Endothelial cell (in vitro differentiated cells): ENCODE measurements at regions not wholly inside any gene's neighbourhood (a gene's known extent, or its start where the extent isn't known, plus 50 kb on each side); places are given as distances from the start of the nearest gene placed in this dataset.
"Not testable (repeated sequence)": the region's sequence is repeated elsewhere in the genome, so short reads cannot be mapped to it uniquely, and the experiment has no call there.

ENCODE experiments used
- DNase-seq: peaks from one replicate; pipeline ENCODE4 v3.0.0; 2021; ENCODE audit warnings: low spot score
- H3K27ac Mint-ChIP-seq: one replicate; pipeline ENCODE4 v1.8.0; 2021; ENCODE audit warnings: mixed read lengths, inconsistent platforms; ENCODE audit not compliant: unreplicated experiment
- H3K27me3 Mint-ChIP-seq: one replicate; pipeline ENCODE4 v1.8.0; 2021; ENCODE audit warnings: mild to moderate bottlenecking, moderate library complexity, mixed read lengths, inconsistent platforms; ENCODE audit not compliant: unreplicated experiment
- H3K36me3 Mint-ChIP-seq: one replicate; pipeline ENCODE4 v1.8.0; 2021; ENCODE audit warnings: mild to moderate bottlenecking, low read depth, mixed read lengths, inconsistent platforms; ENCODE audit not compliant: unreplicated experiment
- H3K4me1 Mint-ChIP-seq: one replicate; pipeline ENCODE4 v1.8.0; 2021; ENCODE audit warnings: mild to moderate bottlenecking, mixed read lengths, inconsistent platforms; ENCODE audit not compliant: unreplicated experiment
- H3K4me3 Mint-ChIP-seq: one replicate; pipeline ENCODE4 v1.8.0; 2021; ENCODE audit warnings: mild to moderate bottlenecking, mixed read lengths, inconsistent platforms; ENCODE audit not compliant: unreplicated experiment
- H3K9me3 Mint-ChIP-seq: one replicate; pipeline ENCODE4 v1.8.0; 2021; ENCODE audit warnings: mixed read lengths, inconsistent platforms; ENCODE audit not compliant: unreplicated experiment
- TF ChIP-seq, protein P1 (sequence below): fragments of 200-600 bp; sonication (generic); IDR thresholded peaks from one replicate; pipeline ENCODE4 v1.5.0; 2021; ENCODE audit warnings: antibody characterized with exemption; ENCODE audit not compliant: unreplicated experiment

DNA sequence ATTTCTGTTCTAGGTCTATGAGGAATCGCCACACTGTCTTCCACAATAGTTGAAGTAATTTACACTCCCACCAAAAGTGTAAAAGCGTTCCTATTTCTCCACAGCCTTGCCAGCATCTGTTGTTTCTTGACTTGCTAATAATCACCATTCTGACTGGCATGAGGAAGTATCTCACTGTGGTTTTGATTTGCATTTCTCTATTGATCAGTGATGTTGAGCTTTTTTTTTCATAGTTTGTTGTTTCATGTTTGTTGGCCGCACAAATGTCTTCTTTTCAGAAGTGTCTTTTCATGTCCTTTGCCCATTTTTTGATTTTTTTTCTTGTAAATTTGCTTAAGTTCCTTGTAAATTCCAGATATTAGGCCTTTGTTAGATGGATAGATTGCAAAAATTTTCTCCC is 867.1 kb downstream of the DTWD2 start:
- Mint-ChIP-seq H3K4me3 (no peak overlapping the region), H3K36me3 (no peaks in the 10 kb centered on the region), H3K9me3 (no peaks in the 10 kb centered on the region), H3K27me3 (no peaks in the 10 kb centered on the region), H3K27ac (no peak overlapping the region), H3K4me1 (no peaks in the 10 kb centered on the region)
- TF ChIP-seq, protein P1, sequence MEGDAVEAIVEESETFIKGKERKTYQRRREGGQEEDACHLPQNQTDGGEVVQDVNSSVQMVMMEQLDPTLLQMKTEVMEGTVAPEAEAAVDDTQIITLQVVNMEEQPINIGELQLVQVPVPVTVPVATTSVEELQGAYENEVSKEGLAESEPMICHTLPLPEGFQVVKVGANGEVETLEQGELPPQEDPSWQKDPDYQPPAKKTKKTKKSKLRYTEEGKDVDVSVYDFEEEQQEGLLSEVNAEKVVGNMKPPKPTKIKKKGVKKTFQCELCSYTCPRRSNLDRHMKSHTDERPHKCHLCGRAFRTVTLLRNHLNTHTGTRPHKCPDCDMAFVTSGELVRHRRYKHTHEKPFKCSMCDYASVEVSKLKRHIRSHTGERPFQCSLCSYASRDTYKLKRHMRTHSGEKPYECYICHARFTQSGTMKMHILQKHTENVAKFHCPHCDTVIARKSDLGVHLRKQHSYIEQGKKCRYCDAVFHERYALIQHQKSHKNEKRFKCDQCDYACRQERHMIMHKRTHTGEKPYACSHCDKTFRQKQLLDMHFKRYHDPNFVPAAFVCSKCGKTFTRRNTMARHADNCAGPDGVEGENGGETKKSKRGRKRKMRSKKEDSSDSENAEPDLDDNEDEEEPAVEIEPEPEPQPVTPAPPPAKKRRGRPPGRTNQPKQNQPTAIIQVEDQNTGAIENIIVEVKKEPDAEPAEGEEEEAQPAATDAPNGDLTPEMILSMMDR, result no peak
- no peak for DNase-seq

DNA sequence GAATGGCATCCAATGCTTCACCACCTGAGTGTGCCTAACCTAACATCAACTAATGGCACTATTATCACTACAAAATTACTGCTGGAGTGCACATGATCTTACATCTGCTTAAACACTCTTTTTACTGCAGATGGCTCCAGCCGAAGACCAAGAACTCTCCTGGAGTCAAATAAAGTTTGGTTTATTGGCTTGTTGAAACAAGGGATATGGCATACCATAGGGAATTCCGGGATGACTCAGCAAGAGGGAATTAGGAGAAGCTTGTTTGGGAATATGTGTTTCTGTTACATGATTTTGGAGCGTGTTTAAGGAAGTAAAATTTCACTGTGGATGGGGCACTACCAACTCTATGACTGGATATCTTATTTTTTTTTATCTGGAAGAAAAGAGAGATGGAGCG is 872.6 kb downstream of the DTWD2 start:
- Mint-ChIP-seq H3K4me3 (no peak overlapping the region), H3K9me3 (no peaks in the 10 kb centered on the region), H3K27ac (no peak overlapping the region), H3K4me1 (no peaks in the 10 kb centered on the region), H3K36me3 (no peaks in the 10 kb centered on the region), H3K27me3 (no peaks in the 10 kb centered on the region)
- DNase-seq, result no peak
- TF ChIP-seq, protein P1, result no peak

DNA sequence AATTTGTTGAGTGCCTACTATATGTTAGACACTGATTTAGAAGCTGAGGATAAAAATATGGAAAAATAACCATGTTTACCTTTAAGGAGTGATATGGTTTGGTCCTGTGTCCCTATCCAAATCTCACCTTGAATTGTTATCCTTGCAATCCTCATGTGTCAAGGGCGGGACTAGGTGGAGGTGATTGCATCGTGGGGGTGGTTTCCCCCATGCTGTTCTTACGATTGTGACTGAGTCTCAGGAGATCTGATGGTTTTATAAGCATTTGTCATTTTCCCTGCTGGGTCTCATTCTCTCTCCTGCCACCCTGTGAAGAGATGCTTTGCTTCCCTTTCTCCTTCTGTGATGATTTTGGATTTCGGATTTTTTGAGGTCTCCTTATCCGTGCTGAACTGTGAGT is 876.4 kb downstream of the DTWD2 start:
- no peak for DNase-seq
- Mint-ChIP-seq H3K27me3 (no peaks in the 10 kb centered on the region), H3K36me3 (no peaks in the 10 kb centered on the region), H3K4me3 (no peak overlapping the region), H3K4me1 (no peaks in the 10 kb centered on the region), H3K27ac (no peak overlapping the region), H3K9me3 (no peaks in the 10 kb centered on the region)
- TF ChIP-seq, protein P1, result no peak

DNA sequence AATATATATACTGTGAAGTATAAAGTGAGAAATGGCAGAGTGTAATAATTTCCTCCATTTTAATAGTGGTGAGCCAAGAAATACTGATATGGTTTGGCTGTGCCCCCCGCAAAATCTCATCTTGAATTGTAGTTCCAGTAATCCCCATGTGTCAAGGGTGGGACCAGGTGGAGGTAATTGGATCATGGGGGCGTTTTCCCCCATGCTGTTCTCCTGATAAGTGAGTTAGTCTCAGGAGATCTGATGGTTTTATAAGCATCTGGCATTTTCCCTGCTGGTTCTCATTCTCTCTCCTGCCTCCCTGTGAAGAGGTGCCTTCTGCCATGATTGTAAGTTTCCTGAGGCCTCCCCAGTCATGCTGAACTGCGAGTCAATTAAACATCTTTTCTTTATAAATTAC is 881.1 kb downstream of the DTWD2 start:
- H3K4me1 Mint-ChIP-seq, H3K36me3 Mint-ChIP-seq, DNase-seq: not testable (repeated sequence)

DNA sequence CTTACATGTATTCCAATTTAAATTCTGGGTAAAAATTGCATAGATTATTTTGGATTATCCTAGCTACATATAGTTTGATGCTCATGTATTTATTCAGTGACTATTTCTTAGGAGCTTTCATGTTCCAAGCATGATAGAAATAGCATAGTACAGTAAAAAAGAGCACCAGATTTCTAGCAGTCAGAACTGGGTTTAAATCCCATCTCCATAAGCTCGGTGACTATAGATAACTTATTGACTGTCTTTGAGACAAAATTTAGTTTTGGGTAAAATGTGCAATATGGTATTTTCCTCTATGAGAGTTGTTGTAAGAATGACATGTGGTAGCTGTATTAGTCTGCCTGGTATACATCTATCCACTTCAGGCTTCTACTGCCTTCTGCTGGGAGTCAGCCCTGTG is 889.6 kb downstream of the DTWD2 start:
- Mint-ChIP-seq H3K36me3 (no peaks in the 10 kb centered on the region), H3K27me3 (no peaks in the 10 kb centered on the region), H3K9me3 (no peaks in the 10 kb centered on the region), H3K4me3 (no peak overlapping the region), H3K27ac (no peak overlapping the region), H3K4me1 (no peaks in the 10 kb centered on the region)
- TF ChIP-seq, protein P1, result no peak
- no peak for DNase-seq

More for the DNA sequence above, 881.1 kb downstream of the DTWD2 start:
- H3K9me3 Mint-ChIP-seq, H3K4me3 Mint-ChIP-seq, H3K27me3 Mint-ChIP-seq, H3K27ac Mint-ChIP-seq: not testable (repeated sequence)

DNA sequence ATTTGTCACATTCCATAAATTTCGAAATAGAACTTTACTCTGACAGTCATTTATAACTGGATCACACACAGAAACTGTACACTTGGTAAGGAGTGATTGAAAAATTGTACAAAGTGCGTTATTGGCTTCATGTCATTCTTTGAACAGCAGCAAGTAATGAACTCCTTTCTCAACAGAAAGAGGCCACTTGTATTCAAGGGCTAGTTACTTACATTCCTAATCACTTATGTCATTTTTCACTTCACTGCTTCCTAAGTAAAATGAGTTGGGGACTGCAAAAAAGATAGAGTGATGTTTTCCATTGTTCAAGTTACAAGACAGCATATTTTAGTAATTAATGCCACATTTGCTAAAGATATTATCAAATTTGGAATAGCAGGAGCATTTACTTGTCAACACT is 893.2 kb downstream of the DTWD2 start:
- Mint-ChIP-seq H3K9me3 (no peaks in the 10 kb centered on the region), H3K27ac (no peak overlapping the region), H3K36me3 (no peaks in the 10 kb centered on the region), H3K4me1 (no peaks in the 10 kb centered on the region), H3K4me3 (no peak overlapping the region), H3K27me3 (no peaks in the 10 kb centered on the region)
- TF ChIP-seq, protein P1, result no peak
- DNase-seq, result no peak
